Kidney (tissue), 13 donors: ENCODE measurements at regions not wholly inside any gene's neighbourhood (a gene's known extent, or its start where the extent isn't known, plus 50 kb on each side); places are given as distances from the start of the nearest gene placed in this dataset.
A peak's percentile ranks its signal among the peaks of the same experiment; 100 is the strongest.

Source experiments
- DNase-seq, 5 donors: peaks; one replicate each; pipeline ENCODE4 v3.0.0-alpha.2; 2013 to 2020
- FAIRE-seq: peaks from 2 replicates; lab custom pipeline; 2012; peaks lifted over from hg19 to GRCh38; lab: Jason Lieb, UNC
- H3K27ac ChIP-seq, 2 donors: one replicate each; pipeline ENCODE4 v1.7.0; 2013; ENCODE audit warnings: low read depth in 2 of 2, low read length in 2 of 2, inconsistent platforms in 1 of 2
- H3K27me3 ChIP-seq: one replicate; pipeline ENCODE4 v1.7.1; 2013; ENCODE audit warnings: low read length, inconsistent platforms; ENCODE audit not compliant: control insufficient read depth, insufficient read depth
- H3K36me3 ChIP-seq, 3 donors: one replicate each; pipeline versions ENCODE4 v1.7.0 to v1.7.1; 2013; ENCODE audit warnings: low read length in 3 of 3, control low read depth in 1 of 3, inconsistent platforms in 1 of 3; ENCODE audit not compliant: insufficient read depth in 3 of 3, control insufficient read depth in 2 of 3
- H3K4me1 ChIP-seq, 3 donors: one replicate each; pipeline versions ENCODE4 v1.7.0 to v1.7.1; 2013; ENCODE audit warnings: low read length in 3 of 3, inconsistent platforms in 1 of 3, low read depth in 1 of 3; ENCODE audit not compliant: control insufficient read depth in 2 of 3, insufficient read depth in 2 of 3
- H3K4me3 ChIP-seq, 3 donors: one replicate each; pipeline versions ENCODE4 v1.7.0 to v1.8.1; 2013; ENCODE audit warnings: low read length in 3 of 3, control low read depth in 1 of 3, inconsistent platforms in 1 of 3
- H3K9ac ChIP-seq, 3 donors: one replicate each; pipeline versions ENCODE4 v1.7.0 to v1.7.1; 2013; ENCODE audit warnings: low read length in 3 of 3, control low read depth in 1 of 3, inconsistent platforms in 1 of 3
- H3K9me3 ChIP-seq, 3 donors: one replicate each; pipeline versions ENCODE4 v1.7.0 to v1.7.1; 2013; ENCODE audit warnings: low read length in 3 of 3, control low read depth in 1 of 3, inconsistent platforms in 1 of 3; ENCODE audit not compliant: control insufficient read depth in 2 of 3, insufficient read depth in 1 of 3
- CTCF ChIP-seq: IDR thresholded peaks from 3 replicates; pipeline ENCODE4 v1.5.1; 2012; ENCODE audit warnings: mild to moderate bottlenecking, moderate library complexity, borderline replicate concordance; ENCODE audit not compliant: insufficient read depth; ENCODE audit errors: extremely low read depth
- intact Hi-C: fragments of 100-400 bp; cut with DNase I; formaldehyde crosslinking; loops from one replicate; pipeline ENCODE4 v1.11.1; 2022
- donor health status: control.
- donor health status: control.
- donor health status: control.
- donor health status: control.
- donor health status: control.
- donor health status: DM: yes; HTN: yes; CAD: no.
- donor health status: Normal renal cell carcinoma (clear cell type).

GRCh38 chr13:21901336-21901735, 230.5 kb downstream of the FGF9 start:
- intact Hi-C loops = no loop called here
- peaks cover 0 to 2% (median 0%) of the 10 kb centered on the region in 3 donors for H3K4me1 ChIP-seq
- no peak overlapping the region for H3K27ac ChIP-seq
- no peak for DNase-seq
- no peak for TF ChIP-seq CTCF
- H3K27me3 ChIP-seq = no peaks in the 10 kb centered on the region
- no peak for FAIRE-seq
- no peaks in the 10 kb centered on the region for H3K36me3 ChIP-seq
- H3K9ac ChIP-seq = no peak overlapping the region
- H3K4me3 ChIP-seq = no peak overlapping the region
- no peaks in the 10 kb centered on the region for H3K9me3 ChIP-seq

GRCh38 chr13:21901811-21902708, 231.2 kb downstream of the FGF9 start:
- intact Hi-C loops = no loop called here
- Histone ChIP-seq H3K9ac (no peak overlapping the region), H3K36me3 (no peaks in the 10 kb centered on the region), H3K4me1 (peaks cover 0 to 2% (median 0%) of the 10 kb centered on the region in 3 donors), H3K4me3 (no peak overlapping the region), H3K27ac (no peak overlapping the region), H3K9me3 (no peaks in the 10 kb centered on the region), H3K27me3 (no peaks in the 10 kb centered on the region)
- FAIRE-seq (no peak), DNase-seq (peak in 2 of 5 donors; percentile 13 to 44)
- TF ChIP-seq CTCF = no peak

GRCh38 chr13:21902709-21903098, 231.8 kb downstream of the FGF9 start:
- H3K4me3 ChIP-seq = no peak overlapping the region
- no peaks in the 10 kb centered on the region for H3K27me3 ChIP-seq
- H3K27ac ChIP-seq = no peak overlapping the region
- intact Hi-C loops = no loop called here
- DNase-seq (no peak), FAIRE-seq (no peak)
- no peak for TF ChIP-seq CTCF
- H3K4me1 ChIP-seq = peaks cover 0 to 2% (median 0%) of the 10 kb centered on the region in 3 donors
- H3K9ac ChIP-seq = no peak overlapping the region
- H3K36me3 ChIP-seq = no peaks in the 10 kb centered on the region
- no peaks in the 10 kb centered on the region for H3K9me3 ChIP-seq
